CD14-positive monocyte (primary cell): ENCODE measurements at regions not wholly inside any gene's neighbourhood (a gene's known extent, or its start where the extent isn't known, plus 50 kb on each side); places are given as distances from the start of the nearest gene placed in this dataset.

Source experiments
- DNase-seq, 3 donors: peaks; one replicate each; pipeline ENCODE4 v3.0.0-alpha.2; 2011 to 2022
- H2AFZ ChIP-seq: 2 replicates; pipeline ENCODE4 v1.6.0; 2012; ENCODE audit warnings: mild to moderate bottlenecking, low read depth, low read length, inconsistent platforms; ENCODE audit not compliant: insufficient read depth, poor library complexity, severe bottlenecking
- H3K27ac ChIP-seq, 2 donors: 1 replicate in 1 of 2; 2 replicates in 1 of 2; pipeline ENCODE4 v1.5.1; 2012 to 2013; ENCODE audit warnings: low read length in 2 of 2, control low read depth in 1 of 2, inconsistent platforms in 1 of 2, low read depth in 1 of 2, mild to moderate bottlenecking in 1 of 2
- H3K27me3 ChIP-seq, 2 donors: one replicate each; pipeline versions ENCODE4 v1.6.0 to v1.6.1; 2011 to 2013; ENCODE audit warnings: low read length in 2 of 2; ENCODE audit not compliant: control insufficient read depth in 2 of 2, insufficient read depth in 2 of 2
- H3K36me3 ChIP-seq, 2 donors: replicated peaks in 1 of 2; 1 replicate in 1 of 2; 2 replicates in 1 of 2; pipeline versions ENCODE4 v1.5.1 to v1.6.1; 2012 to 2013; ENCODE audit warnings: low read length in 2 of 2, control low read depth in 1 of 2, inconsistent platforms in 1 of 2, mild to moderate bottlenecking in 1 of 2; ENCODE audit not compliant: insufficient read depth in 2 of 2, control insufficient read depth in 1 of 2
- H3K4me1 ChIP-seq, 2 donors: 1 replicate in 1 of 2; 2 replicates in 1 of 2; pipeline versions ENCODE4 v1.5.1 to v1.6.1; 2012 to 2013; ENCODE audit warnings: low read length in 2 of 2, control low read depth in 1 of 2, inconsistent platforms in 1 of 2, mild to moderate bottlenecking in 1 of 2, moderate library complexity in 1 of 2; ENCODE audit not compliant: insufficient read depth in 2 of 2, control insufficient read depth in 1 of 2
- H3K4me2 ChIP-seq: replicated peaks from 2 replicates; pipeline ENCODE3; 2012; ENCODE audit warnings: low read length, moderate library complexity, mild to moderate bottlenecking; ENCODE audit not compliant: poor library complexity, severe bottlenecking; ENCODE audit errors: extremely low read depth
- H3K4me3 ChIP-seq, 3 experiments: fragments of 200-600 bp in 1 of 3; sonication (generic) in 1 of 3; replicated peaks in 1 of 3; 1 replicate in 2 of 3; 2 replicates in 1 of 3; pipeline ENCODE4 v1.5.1; 2011 to 2013; ENCODE audit warnings: low read length in 3 of 3, mild to moderate bottlenecking in 3 of 3, control low read depth in 2 of 3, low read depth in 2 of 3, inconsistent platforms in 1 of 3, moderate library complexity in 1 of 3
- H3K79me2 ChIP-seq: 2 replicates; pipeline ENCODE4 v1.6.0; 2012; ENCODE audit warnings: mild to moderate bottlenecking, control low read depth, inconsistent platforms, low read length, moderate library complexity; ENCODE audit not compliant: insufficient read depth
- H3K9ac ChIP-seq: 2 replicates; pipeline ENCODE4 v1.6.0; 2017; ENCODE audit warnings: low read length, mild to moderate bottlenecking; ENCODE audit not compliant: insufficient read depth, poor library complexity, severe bottlenecking
- H3K9me3 ChIP-seq, 2 donors: replicated peaks in 1 of 2; 1 replicate in 1 of 2; 2 replicates in 1 of 2; pipeline versions ENCODE4 v1.5.1 to v1.6.1; 2012 to 2013; ENCODE audit warnings: low read length in 2 of 2, control low read depth in 1 of 2; ENCODE audit not compliant: control insufficient read depth in 1 of 2, insufficient read depth in 1 of 2
- H4K20me1 ChIP-seq: 2 replicates; pipeline ENCODE4 v1.6.0; 2012; ENCODE audit warnings: mild to moderate bottlenecking, low read length, control low read depth, moderate library complexity; ENCODE audit not compliant: insufficient read depth
- H3K27ac Mint-ChIP-seq, 7 donors: one replicate each; pipeline ENCODE4 v1.8.0; 2020; ENCODE audit warnings: mild to moderate bottlenecking in 7 of 7, mixed read lengths in 7 of 7, moderate library complexity in 6 of 7, inconsistent platforms in 2 of 7
- H3K27me3 Mint-ChIP-seq, 3 donors: one replicate each; pipeline ENCODE4 v1.8.0; 2021 to 2022; ENCODE audit warnings: low read depth in 3 of 3, mild to moderate bottlenecking in 3 of 3, mixed read lengths in 3 of 3, moderate library complexity in 3 of 3, inconsistent platforms in 1 of 3
- H3K36me3 Mint-ChIP-seq, 2 donors: one replicate each; pipeline ENCODE4 v1.8.0; 2020; ENCODE audit warnings: mixed read lengths in 2 of 2, inconsistent platforms in 1 of 2, mild to moderate bottlenecking in 1 of 2
- H3K4me1 Mint-ChIP-seq: one replicate; pipeline ENCODE4 v1.8.0; 2020; ENCODE audit warnings: mild to moderate bottlenecking, mixed read lengths
- H3K4me3 Mint-ChIP-seq, 2 donors: one replicate each; pipeline ENCODE4 v1.8.0; 2020; ENCODE audit warnings: mild to moderate bottlenecking in 2 of 2, mixed read lengths in 2 of 2, moderate library complexity in 1 of 2
- H3K9me3 Mint-ChIP-seq, 7 donors: one replicate each; pipeline ENCODE4 v1.8.0; 2020 to 2022; ENCODE audit warnings: mixed read lengths in 7 of 7, mild to moderate bottlenecking in 6 of 7, moderate library complexity in 6 of 7, inconsistent platforms in 2 of 7
- CTCF ChIP-seq: fragments of 200-600 bp; IDR thresholded peaks from one replicate; pipeline ENCODE4 v1.8.0; 2022; ENCODE audit warnings: antibody characterized with exemption, mild to moderate bottlenecking
- WGBS: methylation state at CpG from one replicate; pipeline ENCODE4 v1.1.5; 2013; ENCODE audit warnings: missing lambda C conversion rate; ENCODE audit not compliant: insufficient coverage; 5-methylcytosine and 5-hydroxymethylcytosine counted together
- intact Hi-C, 2 donors: fragments of 100-400 bp; cut with micrococcal nuclease; formaldehyde crosslinking; loops; one replicate each; pipeline versions ENCODE4 v1.15.0 to v1.15.1; 2023

GRCh38 chr2:146131785-146132184, 1611.9 kb upstream of the ZEB2 start:
- H3K9me3 Mint-ChIP-seq, result peaks cover 0 to 19% (median 3%) of the 10 kb centered on the region in 7 donors
- no peaks in the 10 kb centered on the region for H3K4me1 Mint-ChIP-seq
- peaks cover 9% of the 10 kb centered on the region in 2 donors for H3K9me3 ChIP-seq
- TF ChIP-seq CTCF, result no peak
- intact Hi-C loops, result no loop called here
- no peaks in the 10 kb centered on the region for H3K4me1 ChIP-seq
- H3K36me3 ChIP-seq, result no peaks in the 10 kb centered on the region
- H3K27me3 Mint-ChIP-seq, result peaks cover 0 to 3% (median 0%) of the 10 kb centered on the region in 3 donors
- no peak overlapping the region for H3K27ac ChIP-seq
- H3K36me3 Mint-ChIP-seq, result no peaks in the 10 kb centered on the region
- H3K4me2 ChIP-seq, result no peak overlapping the region
- no peaks in the 10 kb centered on the region for H3K79me2 ChIP-seq
- no peak overlapping the region for H3K4me3 ChIP-seq
- WGBS, result no CpG with 5 or more reads among the region's 1 CpG
- no peaks in the 10 kb centered on the region for H4K20me1 ChIP-seq
- no peak overlapping the region for H3K4me3 Mint-ChIP-seq
- DNase-seq, result no peak
- H3K9ac ChIP-seq, result no peak overlapping the region
- H2AFZ ChIP-seq, result no peak overlapping the region
- no peaks in the 10 kb centered on the region for H3K27me3 ChIP-seq
- no peak overlapping the region for H3K27ac Mint-ChIP-seq

- Mint-ChIP-seq H3K27me3 (peaks cover 0 to 3% (median 0%) of the 10 kb centered on the region in 3 donors), H3K4me1 (no peaks in the 10 kb centered on the region), H3K4me3 (no peak overlapping the region), H3K9me3 (peaks cover 0 to 17% (median 3%) of the 10 kb centered on the region in 7 donors), H3K36me3 (no peaks in the 10 kb centered on the region), H3K27ac (no peak overlapping the region)
- no peak overlapping the region for H3K27ac ChIP-seq
- DNase-seq, result no peak
- no peaks in the 10 kb centered on the region for H3K36me3 ChIP-seq
- 60% methylated on average over 2 of the region's 2 CpGs for WGBS
- no peak overlapping the region for H3K4me2 ChIP-seq
- H3K4me3 ChIP-seq, result no peak overlapping the region
- TF ChIP-seq CTCF, result no peak
- intact Hi-C loops, result no loop called here
- no peak overlapping the region for H3K9ac ChIP-seq
- no peak overlapping the region for H2AFZ ChIP-seq
- H3K27me3 ChIP-seq, result no peaks in the 10 kb centered on the region
- H3K79me2 ChIP-seq, result no peaks in the 10 kb centered on the region
- no peaks in the 10 kb centered on the region for H3K4me1 ChIP-seq
- peaks cover 9% of the 10 kb centered on the region in 2 donors for H3K9me3 ChIP-seq
- no peaks in the 10 kb centered on the region for H4K20me1 ChIP-seq
Observed at GRCh38 chr2:146131048-146131447, 1611.1 kb upstream of the ZEB2 start.
